ENCODE measurements at regions not wholly inside any gene's neighbourhood (a gene's known extent, or its start where the extent isn't known, plus 50 kb on each side); places are given as distances from the start of the nearest gene placed in this dataset.

DNA sequence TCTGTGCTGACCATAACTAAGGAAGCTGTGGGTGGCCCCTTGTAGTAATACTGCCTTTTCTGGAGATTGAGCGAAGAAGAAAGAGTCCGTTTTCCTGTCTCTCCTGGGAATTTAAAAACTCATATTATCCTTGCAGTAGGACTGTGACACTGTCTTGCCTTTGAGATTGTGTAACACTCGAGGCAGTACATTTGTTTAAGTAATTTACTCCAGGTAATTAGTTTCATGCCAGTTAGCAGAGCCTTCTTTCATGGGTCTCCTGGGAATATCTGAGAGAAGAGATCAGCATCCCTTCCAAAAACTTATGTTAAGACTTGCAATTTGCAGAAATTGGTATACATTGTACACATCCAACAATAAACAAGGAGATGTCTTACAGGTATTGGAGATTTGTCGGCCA, 405.6 kb downstream of the DMRT2 start:
- FAIRE-seq (no peak), DNase-seq (ENCODE audit: insufficient read length, low spot score) (no peak)
- TF ChIP-seq POLR2A (IDR thresholded peaks at IDR 0.05; ENCODE audit: low read depth, low read length), result no peak

GRCh38 chr9:1456301-1457024, 406.3 kb downstream of the DMRT2 start:
- FAIRE-seq (no peak), DNase-seq (ENCODE audit: insufficient read length, low spot score) (no peak)
- TF ChIP-seq POLR2A (IDR thresholded peaks at IDR 0.05; ENCODE audit: low read depth, low read length), result no peak

- FAIRE-seq (no peak), DNase-seq (ENCODE audit: insufficient read length, low spot score) (no peak)
- TF ChIP-seq POLR2A (IDR thresholded peaks at IDR 0.05; ENCODE audit: low read depth, low read length), result no peak
Measured at GRCh38 chr9:1457460-1457859, 407.3 kb downstream of the DMRT2 start.

DNA sequence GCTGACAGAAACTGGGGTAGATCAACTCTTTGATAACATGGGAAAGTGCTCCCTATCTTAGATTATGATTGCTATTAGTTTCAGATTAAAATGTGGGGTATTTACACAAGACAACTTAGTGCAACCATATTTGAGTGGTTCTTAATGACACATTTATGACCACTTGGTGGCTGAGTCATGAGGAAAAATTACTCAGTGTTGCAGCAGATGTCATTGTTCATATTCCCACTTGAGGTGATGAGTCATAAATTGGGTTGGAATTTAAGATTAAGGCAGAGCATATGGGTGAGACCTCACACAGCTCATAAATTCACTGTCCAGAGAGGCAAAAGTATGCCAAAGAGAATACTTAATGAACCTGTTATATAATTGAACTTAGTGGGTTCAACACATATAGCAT, 408.3 kb downstream of the DMRT2 start:
- DNase-seq (ENCODE audit: insufficient read length, low spot score) (peak; percentile 2), FAIRE-seq (peak; percentile 60)
- no peak for TF ChIP-seq POLR2A (IDR thresholded peaks at IDR 0.05; ENCODE audit: low read depth, low read length)

DNA sequence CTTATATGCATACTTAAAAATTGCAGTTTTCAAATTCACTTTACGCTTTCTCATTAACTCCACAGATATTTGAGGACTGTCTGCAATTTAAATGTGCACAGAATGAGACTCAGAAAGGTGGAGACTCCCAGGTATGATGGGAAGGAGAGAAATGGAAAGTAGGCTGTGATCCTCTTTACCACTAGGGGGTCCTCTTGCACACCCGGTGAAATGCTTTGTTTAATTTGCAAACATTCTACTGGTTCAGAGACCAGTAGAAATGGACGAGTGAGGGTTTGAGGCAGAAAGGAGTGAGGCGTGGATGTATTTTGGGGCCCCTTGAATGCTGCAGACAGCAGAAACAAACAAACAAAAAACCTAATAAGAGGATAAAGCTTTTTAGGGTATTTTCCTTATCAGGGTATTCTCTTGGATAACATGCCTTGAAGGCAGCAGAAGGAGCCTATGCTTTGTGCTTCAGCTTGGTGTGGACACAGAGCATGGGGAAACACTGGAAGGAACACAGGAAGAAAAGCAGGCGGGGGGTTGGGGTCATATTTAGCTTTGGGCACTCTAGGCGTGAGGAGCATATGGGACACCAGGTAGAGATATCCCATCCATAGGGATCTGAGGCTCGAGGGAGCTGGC, 410.1 kb downstream of the DMRT2 start:
- no peak for FAIRE-seq
- no peak for DNase-seq (ENCODE audit: insufficient read length, low spot score)
- no peak for TF ChIP-seq POLR2A (IDR thresholded peaks at IDR 0.05; ENCODE audit: low read depth, low read length)

DNA sequence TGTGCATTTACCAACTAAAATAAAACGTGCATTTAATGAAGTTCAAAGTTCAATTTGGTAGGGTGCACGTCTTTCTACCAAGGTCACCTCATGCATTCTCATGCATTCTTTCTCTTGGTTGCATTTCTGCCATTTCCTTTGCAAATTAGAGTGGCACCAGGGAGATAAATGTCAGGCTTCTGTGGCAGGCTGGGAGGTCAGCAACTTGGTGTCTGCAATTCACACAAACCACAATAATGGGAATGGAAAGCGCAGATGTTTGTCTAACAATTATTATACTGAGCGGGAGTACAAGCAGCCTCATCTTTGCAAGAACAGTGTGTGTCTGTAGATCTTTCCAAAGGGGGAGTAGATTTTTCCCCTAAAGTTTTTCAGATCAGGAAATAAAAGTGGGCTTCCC, 411.7 kb downstream of the DMRT2 start:
- TF ChIP-seq POLR2A (IDR thresholded peaks at IDR 0.05; ENCODE audit: low read depth, low read length), result no peak
- FAIRE-seq, result no peak
- no peak for DNase-seq (ENCODE audit: insufficient read length, low spot score)

- DNase-seq (ENCODE audit: insufficient read length, low spot score) (no peak), FAIRE-seq (no peak)
- TF ChIP-seq POLR2A (IDR thresholded peaks at IDR 0.05; ENCODE audit: low read depth, low read length), result no peak
Measured at GRCh38 chr9:1462626-1463308, 412.6 kb downstream of the DMRT2 start.

DNA sequence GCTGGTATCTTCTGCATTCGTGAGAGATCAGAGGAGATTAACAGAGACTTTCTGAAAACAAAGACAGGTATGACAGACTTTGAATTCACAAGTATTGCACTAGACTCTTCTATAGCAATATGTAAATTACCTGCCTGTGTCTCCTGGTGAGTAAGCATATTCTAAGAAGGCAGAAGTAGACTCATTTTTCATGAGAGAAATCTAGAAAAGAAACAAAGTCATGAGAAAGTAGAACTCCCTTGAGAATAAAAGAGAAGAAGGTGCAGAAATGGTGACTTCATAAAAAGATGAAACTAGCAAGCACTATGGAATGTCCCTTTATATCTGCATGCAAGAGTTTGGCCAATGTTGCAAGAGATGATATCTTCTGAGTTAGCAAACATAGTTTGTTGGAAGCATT, 419.8 kb downstream of the DMRT2 start:
- FAIRE-seq (no peak), DNase-seq (ENCODE audit: insufficient read length, low spot score) (no peak)
- no peak for TF ChIP-seq POLR2A (IDR thresholded peaks at IDR 0.05; ENCODE audit: low read depth, low read length)

- DNase-seq (ENCODE audit: insufficient read length, low spot score), result no peak
- TF ChIP-seq POLR2A (IDR thresholded peaks at IDR 0.05; ENCODE audit: low read depth, low read length), result no peak
- no peak for FAIRE-seq
Measured at GRCh38 chr9:1473956-1474634, 423.9 kb downstream of the DMRT2 start.

DNA sequence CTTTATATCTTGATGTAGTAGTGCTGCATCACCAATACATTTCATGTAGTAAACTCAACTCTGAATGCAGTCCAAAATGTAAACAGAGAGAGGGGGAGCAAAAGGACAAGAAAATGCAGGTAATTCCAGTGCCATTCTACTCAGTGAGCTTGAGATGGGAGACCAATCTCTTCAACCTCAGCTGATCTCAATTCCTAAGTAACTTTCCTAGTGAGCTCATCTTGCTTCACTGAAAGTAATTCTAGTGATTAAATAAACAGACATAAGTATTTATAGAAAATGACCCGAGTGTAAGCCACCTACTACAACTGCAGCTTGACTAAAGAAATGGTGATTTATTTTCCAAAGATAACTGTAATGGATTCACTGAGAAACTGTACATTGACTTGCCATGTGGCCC, 424.5 kb downstream of the DMRT2 start:
- no peak for TF ChIP-seq POLR2A (IDR thresholded peaks at IDR 0.05; ENCODE audit: low read depth, low read length)
- DNase-seq (ENCODE audit: insufficient read length, low spot score) (no peak), FAIRE-seq (no peak)

DNA sequence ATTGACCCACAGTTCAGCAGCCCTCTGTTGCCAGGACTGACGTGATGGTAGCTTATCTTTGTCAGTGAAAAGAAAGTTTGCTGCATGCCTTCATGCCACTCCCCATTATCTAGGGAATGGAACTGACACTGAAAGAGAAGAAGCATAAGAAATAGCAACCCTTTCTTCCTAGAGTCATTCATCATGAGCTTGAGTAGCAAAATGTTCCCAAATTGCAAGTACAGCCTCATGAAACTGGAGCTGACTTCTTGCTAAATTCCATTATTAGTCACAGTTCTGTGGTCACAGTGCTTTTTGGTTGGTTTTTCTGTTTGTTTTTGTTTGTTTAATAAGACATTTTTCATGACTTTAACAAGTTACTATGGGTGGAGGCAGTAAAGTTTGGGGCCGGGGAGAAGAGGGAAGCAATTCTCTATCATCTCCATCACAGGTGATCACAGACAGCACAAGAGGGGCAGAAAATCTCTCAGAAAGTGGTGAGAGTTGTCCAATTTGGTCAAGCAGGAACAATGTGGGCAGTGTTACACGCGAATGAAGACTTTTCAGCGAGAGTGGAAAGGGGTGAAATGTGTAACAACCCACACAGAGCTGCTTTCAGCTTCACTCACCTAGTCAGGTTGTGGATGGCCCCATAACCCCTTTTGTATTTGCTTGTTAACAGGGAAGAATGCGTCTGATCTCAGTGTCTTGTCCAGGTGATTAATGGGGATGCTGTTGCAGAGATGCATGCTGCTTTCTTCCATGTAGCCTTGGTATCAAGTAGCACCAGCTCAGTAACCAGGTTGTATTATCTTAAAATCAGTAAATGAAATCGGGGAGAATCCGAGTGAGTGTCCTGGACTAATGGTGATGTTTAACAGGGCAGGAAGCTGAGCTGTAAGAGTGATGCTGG, 440.4 kb downstream of the DMRT2 start:
- no peak for FAIRE-seq
- DNase-seq (ENCODE audit: insufficient read length, low spot score), result no peak
- no peak for TF ChIP-seq POLR2A (IDR thresholded peaks at IDR 0.05; ENCODE audit: low read depth, low read length)

- no peak for DNase-seq (ENCODE audit: insufficient read length, low spot score)
- no peak for FAIRE-seq
- TF ChIP-seq POLR2A (IDR thresholded peaks at IDR 0.05; ENCODE audit: low read depth, low read length), result no peak
Measured at GRCh38 chr9:1492156-1492555, 442.0 kb downstream of the DMRT2 start.

DNA sequence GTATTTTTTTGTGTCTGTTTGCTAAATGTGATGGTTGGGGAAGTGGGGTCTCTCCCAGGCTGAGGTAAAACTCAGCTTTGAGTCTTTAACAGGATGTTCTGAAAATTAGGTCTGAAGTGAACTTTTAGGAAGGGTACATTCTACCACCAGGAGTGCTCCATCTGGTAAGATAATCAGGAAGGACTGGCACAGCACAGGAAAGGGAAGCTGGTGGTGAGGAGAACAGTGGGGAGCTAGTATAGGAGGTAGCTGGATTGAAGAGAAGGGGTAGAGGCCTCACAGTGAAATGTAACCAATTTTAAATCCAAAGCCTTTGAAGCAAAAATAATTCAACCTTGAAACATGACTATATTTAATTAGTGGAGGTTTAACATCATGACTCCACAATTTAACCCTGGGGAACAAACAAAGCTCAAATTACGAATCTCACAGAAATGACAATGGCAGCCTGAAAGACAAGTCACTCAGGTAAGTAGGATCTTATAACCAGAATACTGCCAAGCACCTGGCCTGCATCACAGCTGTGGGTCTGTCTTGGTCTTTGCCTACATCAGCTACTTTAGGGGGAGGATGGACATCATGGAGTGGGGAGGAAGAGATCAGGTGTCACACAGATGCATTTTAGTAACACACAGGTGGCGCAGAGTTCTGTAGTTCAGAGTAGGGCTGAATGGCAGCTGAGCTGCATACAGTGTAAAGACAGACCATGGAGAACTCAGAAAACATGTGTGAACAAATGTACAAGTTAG, 445.3 kb downstream of the DMRT2 start:
- no peak for FAIRE-seq
- DNase-seq (ENCODE audit: insufficient read length, low spot score), result no peak
- no peak for TF ChIP-seq POLR2A (IDR thresholded peaks at IDR 0.05; ENCODE audit: low read depth, low read length)

Measured in H54 (cell line).